Liver (tissue), 8 donors: ENCODE measurements at regions not wholly inside any gene's neighbourhood (a gene's known extent, or its start where the extent isn't known, plus 50 kb on each side); places are given as distances from the start of the nearest gene placed in this dataset.

Experiments
- DNase-seq: peaks from one replicate; pipeline ENCODE4 v3.0.0-alpha.2; 2017; ENCODE audit warnings: low spot score
- H3K27ac ChIP-seq, 2 donors: one replicate each; pipeline ENCODE4 v1.7.0; 2013; ENCODE audit warnings: inconsistent platforms in 2 of 2, low read length in 2 of 2, control low read depth in 1 of 2, low read depth in 1 of 2, mild to moderate bottlenecking in 1 of 2
- H3K27me3 ChIP-seq, 4 donors: one replicate each; pipeline versions ENCODE4 v1.6.1 to v1.7.0; 2013; ENCODE audit warnings: low read length in 3 of 4, inconsistent platforms in 1 of 4, mild to moderate bottlenecking in 1 of 4, moderate library complexity in 1 of 4; ENCODE audit not compliant: control insufficient read depth in 4 of 4, insufficient read depth in 4 of 4
- H3K36me3 ChIP-seq, 4 donors: one replicate each; pipeline versions ENCODE4 v1.6.1 to v1.7.0; 2013; ENCODE audit warnings: low read length in 3 of 4, mild to moderate bottlenecking in 3 of 4, low read depth in 1 of 4, moderate library complexity in 1 of 4; ENCODE audit not compliant: control insufficient read depth in 4 of 4, insufficient read depth in 3 of 4
- H3K4me1 ChIP-seq, 4 donors: one replicate each; pipeline versions ENCODE4 v1.6.1 to v1.7.0; 2013; ENCODE audit warnings: low read length in 3 of 4, mild to moderate bottlenecking in 3 of 4, moderate library complexity in 1 of 4; ENCODE audit not compliant: control insufficient read depth in 4 of 4, insufficient read depth in 4 of 4
- H3K4me3 ChIP-seq, 3 donors: one replicate each; pipeline versions ENCODE4 v1.6.1 to v1.7.0; 2013; ENCODE audit warnings: low read length in 3 of 3, control low read depth in 1 of 3, low read depth in 1 of 3, mild to moderate bottlenecking in 1 of 3
- H3K9ac ChIP-seq, 2 donors: one replicate each; pipeline ENCODE4 v1.7.0; 2013; ENCODE audit warnings: low read length in 2 of 2, mild to moderate bottlenecking in 2 of 2, moderate library complexity in 2 of 2, control low read depth in 1 of 2, low read depth in 1 of 2
- H3K9me3 ChIP-seq, 4 donors: one replicate each; pipeline versions ENCODE4 v1.6.1 to v1.7.0; 2013; ENCODE audit warnings: low read length in 3 of 4; ENCODE audit not compliant: control insufficient read depth in 4 of 4
- EGR1 ChIP-seq, 2 donors: IDR thresholded peaks; 2 replicates each; pipeline ENCODE4 v1.6.1; 2016 to 2018; ENCODE audit warnings: antibody characterized with exemption in 2 of 2, low read depth in 2 of 2
- FOXA1 ChIP-seq: IDR thresholded peaks from 2 replicates; pipeline ENCODE4 v1.6.1; 2016; ENCODE audit warnings: antibody characterized with exemption
- FOXA2 ChIP-seq: IDR thresholded peaks from 2 replicates; pipeline ENCODE4 v1.6.1; 2016; ENCODE audit warnings: antibody characterized with exemption
- HNF4G ChIP-seq: IDR thresholded peaks from 2 replicates; pipeline ENCODE4 v1.6.1; 2016; ENCODE audit warnings: antibody characterized with exemption
- JUND ChIP-seq, 2 donors: IDR thresholded peaks; 2 replicates each; pipeline ENCODE4 v1.6.1; 2016; ENCODE audit warnings: antibody characterized with exemption in 2 of 2
- RXRA ChIP-seq, 2 donors: IDR thresholded peaks; 2 replicates each; pipeline ENCODE4 v1.6.1; 2017 to 2018; ENCODE audit warnings: antibody characterized with exemption in 2 of 2, mild to moderate bottlenecking in 1 of 2
- SP1 ChIP-seq: IDR thresholded peaks from 2 replicates; pipeline ENCODE4 v1.6.1; 2018; ENCODE audit warnings: antibody characterized with exemption, mild to moderate bottlenecking
- TAF1 ChIP-seq: conservative IDR thresholded peaks from 2 replicates; pipeline ENCODE4 v1.6.1; 2016; ENCODE audit warnings: antibody characterized with exemption, mild to moderate bottlenecking
- YY1 ChIP-seq: IDR thresholded peaks from 2 replicates; pipeline ENCODE4 v1.6.1; 2016; ENCODE audit warnings: antibody characterized with exemption, mild to moderate bottlenecking
- whole genome bisulfite sequencing: extraction: QIAGEN DNeasy Blood & Tissue Kit; methylation state at CpG from one replicate; pipeline ENCODE4 v1.1.7; 2013; 5-methylcytosine and 5-hydroxymethylcytosine counted together
- TF ChIP-seq, protein P1 (sequence below): IDR thresholded peaks from 2 replicates; pipeline ENCODE4 v1.6.1; 2016; ENCODE audit warnings: antibody characterized with exemption
- TF ChIP-seq, protein P2 (sequence below): fragments of 150-350 bp; IDR thresholded peaks from 2 replicates; pipeline ENCODE4 v1.5.1; 2017; ENCODE audit warnings: improper control_type of control experiment, low read depth, low read length; ENCODE audit not compliant: missing input control
- TF ChIP-seq, protein P3 (sequence below): IDR thresholded peaks from 2 replicates; pipeline ENCODE4 v1.6.1; 2016; ENCODE audit warnings: antibody characterized with exemption
- TF ChIP-seq, protein P4 (sequence below): IDR thresholded peaks from 2 replicates; pipeline ENCODE4 v1.6.1; 2016; ENCODE audit warnings: antibody characterized with exemption, mild to moderate bottlenecking
- TF ChIP-seq, protein P5 (sequence below): IDR thresholded peaks from 2 replicates; pipeline ENCODE4 v1.6.1; 2016; ENCODE audit warnings: antibody characterized with exemption
- donor health status: healthy.
- donor health status: healthy.
- donor health status: healthy.
- donor health status: healthy.
- donor health status: healthy.

DNA sequence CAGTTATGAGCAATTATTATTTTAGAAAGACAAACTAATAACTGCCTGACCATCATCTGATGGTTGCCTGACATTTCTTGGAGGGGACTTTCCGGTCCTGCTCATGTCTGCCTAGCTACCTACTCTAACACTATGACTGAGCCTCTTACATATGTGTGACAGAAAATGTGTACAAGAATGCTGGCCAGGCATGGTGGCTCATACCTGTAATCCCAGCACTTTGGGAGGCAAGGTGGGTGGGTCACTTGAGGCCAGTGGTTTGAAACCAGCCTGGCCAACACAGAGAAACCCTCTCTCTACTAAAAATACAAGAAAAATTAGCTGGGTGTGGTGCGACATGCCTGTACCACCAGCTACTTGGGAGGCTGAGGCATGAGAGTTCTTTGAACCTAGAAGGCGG is 666.3 kb downstream of the KCNJ3 start:
- Histone ChIP-seq H3K4me1 (no peaks in the 10 kb centered on the region), H3K9ac (no peak overlapping the region), H3K4me3 (no peak overlapping the region), H3K27me3 (peaks cover 0 to 7% (median 0%) of the 10 kb centered on the region in 4 donors), H3K9me3 (no peaks in the 10 kb centered on the region), H3K36me3 (no peaks in the 10 kb centered on the region), H3K27ac (no peak overlapping the region)
- DNase-seq: no peak
- TF ChIP-seq SP1 (no peak), EGR1 (IDR thresholded peaks at IDR 0.05; ENCODE audit: low read depth in 2 of 2) (no peak), TAF1 (no peak), FOXA1 (no peak), HNF4G (no peak), FOXA2 (no peak), JUND (IDR thresholded peaks at IDR 0.05) (no peak)
- TF ChIP-seq, protein P1, sequence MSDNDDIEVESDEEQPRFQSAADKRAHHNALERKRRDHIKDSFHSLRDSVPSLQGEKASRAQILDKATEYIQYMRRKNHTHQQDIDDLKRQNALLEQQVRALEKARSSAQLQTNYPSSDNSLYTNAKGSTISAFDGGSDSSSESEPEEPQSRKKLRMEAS: no peak
- TF ChIP-seq, protein P2, sequence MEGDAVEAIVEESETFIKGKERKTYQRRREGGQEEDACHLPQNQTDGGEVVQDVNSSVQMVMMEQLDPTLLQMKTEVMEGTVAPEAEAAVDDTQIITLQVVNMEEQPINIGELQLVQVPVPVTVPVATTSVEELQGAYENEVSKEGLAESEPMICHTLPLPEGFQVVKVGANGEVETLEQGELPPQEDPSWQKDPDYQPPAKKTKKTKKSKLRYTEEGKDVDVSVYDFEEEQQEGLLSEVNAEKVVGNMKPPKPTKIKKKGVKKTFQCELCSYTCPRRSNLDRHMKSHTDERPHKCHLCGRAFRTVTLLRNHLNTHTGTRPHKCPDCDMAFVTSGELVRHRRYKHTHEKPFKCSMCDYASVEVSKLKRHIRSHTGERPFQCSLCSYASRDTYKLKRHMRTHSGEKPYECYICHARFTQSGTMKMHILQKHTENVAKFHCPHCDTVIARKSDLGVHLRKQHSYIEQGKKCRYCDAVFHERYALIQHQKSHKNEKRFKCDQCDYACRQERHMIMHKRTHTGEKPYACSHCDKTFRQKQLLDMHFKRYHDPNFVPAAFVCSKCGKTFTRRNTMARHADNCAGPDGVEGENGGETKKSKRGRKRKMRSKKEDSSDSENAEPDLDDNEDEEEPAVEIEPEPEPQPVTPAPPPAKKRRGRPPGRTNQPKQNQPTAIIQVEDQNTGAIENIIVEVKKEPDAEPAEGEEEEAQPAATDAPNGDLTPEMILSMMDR: no peak
- TF ChIP-seq, protein P3, sequence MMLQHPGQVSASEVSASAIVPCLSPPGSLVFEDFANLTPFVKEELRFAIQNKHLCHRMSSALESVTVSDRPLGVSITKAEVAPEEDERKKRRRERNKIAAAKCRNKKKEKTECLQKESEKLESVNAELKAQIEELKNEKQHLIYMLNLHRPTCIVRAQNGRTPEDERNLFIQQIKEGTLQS: no peak
- TF ChIP-seq, protein P4, sequence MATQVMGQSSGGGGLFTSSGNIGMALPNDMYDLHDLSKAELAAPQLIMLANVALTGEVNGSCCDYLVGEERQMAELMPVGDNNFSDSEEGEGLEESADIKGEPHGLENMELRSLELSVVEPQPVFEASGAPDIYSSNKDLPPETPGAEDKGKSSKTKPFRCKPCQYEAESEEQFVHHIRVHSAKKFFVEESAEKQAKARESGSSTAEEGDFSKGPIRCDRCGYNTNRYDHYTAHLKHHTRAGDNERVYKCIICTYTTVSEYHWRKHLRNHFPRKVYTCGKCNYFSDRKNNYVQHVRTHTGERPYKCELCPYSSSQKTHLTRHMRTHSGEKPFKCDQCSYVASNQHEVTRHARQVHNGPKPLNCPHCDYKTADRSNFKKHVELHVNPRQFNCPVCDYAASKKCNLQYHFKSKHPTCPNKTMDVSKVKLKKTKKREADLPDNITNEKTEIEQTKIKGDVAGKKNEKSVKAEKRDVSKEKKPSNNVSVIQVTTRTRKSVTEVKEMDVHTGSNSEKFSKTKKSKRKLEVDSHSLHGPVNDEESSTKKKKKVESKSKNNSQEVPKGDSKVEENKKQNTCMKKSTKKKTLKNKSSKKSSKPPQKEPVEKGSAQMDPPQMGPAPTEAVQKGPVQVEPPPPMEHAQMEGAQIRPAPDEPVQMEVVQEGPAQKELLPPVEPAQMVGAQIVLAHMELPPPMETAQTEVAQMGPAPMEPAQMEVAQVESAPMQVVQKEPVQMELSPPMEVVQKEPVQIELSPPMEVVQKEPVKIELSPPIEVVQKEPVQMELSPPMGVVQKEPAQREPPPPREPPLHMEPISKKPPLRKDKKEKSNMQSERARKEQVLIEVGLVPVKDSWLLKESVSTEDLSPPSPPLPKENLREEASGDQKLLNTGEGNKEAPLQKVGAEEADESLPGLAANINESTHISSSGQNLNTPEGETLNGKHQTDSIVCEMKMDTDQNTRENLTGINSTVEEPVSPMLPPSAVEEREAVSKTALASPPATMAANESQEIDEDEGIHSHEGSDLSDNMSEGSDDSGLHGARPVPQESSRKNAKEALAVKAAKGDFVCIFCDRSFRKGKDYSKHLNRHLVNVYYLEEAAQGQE: no peak
- WGBS: 86% methylated on average over 3 of the region's 3 CpGs

DNA sequence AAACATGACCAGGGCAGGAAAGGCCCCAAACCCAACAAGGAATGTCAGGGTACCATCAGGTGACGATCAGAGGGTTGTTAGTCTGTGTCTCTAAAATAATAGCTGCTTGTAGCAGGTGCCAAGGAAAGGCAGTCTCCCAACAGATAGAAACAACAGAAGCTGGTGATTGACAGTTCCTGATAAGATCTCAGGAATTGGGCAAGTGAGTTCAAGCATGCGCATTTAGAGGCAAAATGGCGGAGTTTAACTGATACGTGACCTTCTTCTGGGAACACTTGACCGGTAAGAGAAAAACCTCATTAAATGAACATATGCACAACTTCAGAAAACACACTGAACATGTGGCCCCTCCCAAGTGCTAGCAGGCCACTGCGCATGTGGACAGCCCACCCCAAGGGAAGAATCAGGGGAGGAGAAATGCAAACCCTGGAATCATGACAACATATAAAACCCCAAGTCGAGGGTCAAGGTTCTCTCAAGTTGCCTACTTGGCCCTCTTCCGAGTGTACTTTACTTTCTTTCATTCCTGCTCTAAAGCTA is 664.9 kb downstream of the KCNJ3 start:
- no peak for TF ChIP-seq EGR1 (IDR thresholded peaks at IDR 0.05; ENCODE audit: low read depth in 2 of 2)
- Histone ChIP-seq H3K4me3 (no peak overlapping the region), H3K9me3 (no peaks in the 10 kb centered on the region), H3K27me3 (peaks cover 0 to 7% (median 0%) of the 10 kb centered on the region in 4 donors), H3K27ac (no peak overlapping the region), H3K4me1 (no peaks in the 10 kb centered on the region), H3K9ac (no peak overlapping the region), H3K36me3 (no peaks in the 10 kb centered on the region)
- 86% methylated on average over 8 of the region's 8 CpGs for WGBS
- no peak for DNase-seq

DNA sequence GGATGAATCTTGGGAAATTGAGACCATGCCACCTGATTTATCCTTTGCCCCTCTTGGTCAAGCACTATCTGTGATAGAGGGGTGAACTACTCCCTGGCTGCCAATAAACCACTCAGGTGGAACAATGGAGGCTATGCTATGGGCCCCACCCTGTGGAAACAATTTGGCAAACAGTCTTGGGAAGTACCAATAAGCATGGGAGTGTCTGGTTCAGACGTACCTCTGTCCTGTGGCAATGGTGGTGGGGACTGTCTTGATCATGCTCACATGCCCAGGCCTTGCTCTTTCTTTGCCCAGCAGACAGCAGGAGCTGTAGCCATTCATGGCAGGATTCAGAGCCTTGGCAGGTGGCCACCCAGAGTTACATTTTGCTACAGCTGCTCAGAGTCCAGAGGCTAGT is 658.7 kb downstream of the KCNJ3 start:
- 69% methylated on average over 1 of the region's 1 CpG for WGBS
- no peaks in the 10 kb centered on the region for H3K36me3 ChIP-seq
- DNase-seq: no peak
- H3K9me3 ChIP-seq: peaks cover 0 to 6% (median 1%) of the 10 kb centered on the region in 4 donors
- no peak overlapping the region for H3K4me3 ChIP-seq
- H3K27me3 ChIP-seq: no peaks in the 10 kb centered on the region
- H3K27ac ChIP-seq: no peak overlapping the region
- H3K4me1 ChIP-seq: no peaks in the 10 kb centered on the region
- H3K9ac ChIP-seq: no peak overlapping the region
- TF ChIP-seq YY1 (no peak), RXRA (IDR thresholded peaks at IDR 0.05) (no peak)
- TF ChIP-seq, protein P5, sequence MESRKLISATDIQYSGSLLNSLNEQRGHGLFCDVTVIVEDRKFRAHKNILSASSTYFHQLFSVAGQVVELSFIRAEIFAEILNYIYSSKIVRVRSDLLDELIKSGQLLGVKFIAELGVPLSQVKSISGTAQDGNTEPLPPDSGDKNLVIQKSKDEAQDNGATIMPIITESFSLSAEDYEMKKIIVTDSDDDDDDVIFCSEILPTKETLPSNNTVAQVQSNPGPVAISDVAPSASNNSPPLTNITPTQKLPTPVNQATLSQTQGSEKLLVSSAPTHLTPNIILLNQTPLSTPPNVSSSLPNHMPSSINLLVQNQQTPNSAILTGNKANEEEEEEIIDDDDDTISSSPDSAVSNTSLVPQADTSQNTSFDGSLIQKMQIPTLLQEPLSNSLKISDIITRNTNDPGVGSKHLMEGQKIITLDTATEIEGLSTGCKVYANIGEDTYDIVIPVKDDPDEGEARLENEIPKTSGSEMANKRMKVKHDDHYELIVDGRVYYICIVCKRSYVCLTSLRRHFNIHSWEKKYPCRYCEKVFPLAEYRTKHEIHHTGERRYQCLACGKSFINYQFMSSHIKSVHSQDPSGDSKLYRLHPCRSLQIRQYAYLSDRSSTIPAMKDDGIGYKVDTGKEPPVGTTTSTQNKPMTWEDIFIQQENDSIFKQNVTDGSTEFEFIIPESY: no peak
- TF ChIP-seq, protein P1: no peak
